ENCODE measurements at regions not wholly inside any gene's neighbourhood (a gene's known extent, or its start where the extent isn't known, plus 50 kb on each side); places are given as distances from the start of the nearest gene placed in this dataset.

DNA sequence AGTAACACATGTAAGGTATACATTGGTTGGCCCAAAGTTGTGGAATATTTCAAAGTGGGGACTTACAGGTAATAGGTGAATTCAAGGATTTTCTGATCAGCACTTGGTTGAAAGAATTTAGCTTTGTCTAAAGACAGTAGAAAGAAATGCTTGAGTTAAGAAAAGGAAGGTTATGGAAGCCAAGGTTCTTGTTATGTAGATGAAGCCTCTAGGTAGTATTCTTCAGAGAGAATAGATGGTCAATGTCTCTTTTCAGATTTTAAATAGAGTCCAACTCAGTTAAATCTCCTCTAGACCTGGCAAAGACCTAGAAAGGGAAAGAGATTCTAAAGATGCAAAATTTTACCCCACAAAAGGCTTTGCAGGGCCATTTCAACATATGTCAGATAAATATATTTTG, 157.4 kb downstream of the ANKRD30B start:
- no peaks in the 10 kb centered on the region for H3K36me3 ChIP-seq (ENCODE audit: insufficient read depth, low read length)
- H3F3A ChIP-seq (ENCODE audit: low read depth), result no peaks in the 10 kb centered on the region
- no peaks in the 10 kb centered on the region for H4K20me1 ChIP-seq (ENCODE audit: insufficient read depth, low read length, poor library complexity, severe bottlenecking)
- no peak overlapping the region for H3K4me2 ChIP-seq (ENCODE audit: low read depth, low read length, poor library complexity, severe bottlenecking)
- no peaks in the 10 kb centered on the region for H3K79me2 ChIP-seq (ENCODE audit: insufficient read depth, low read length)
- H3K27me3 ChIP-seq (ENCODE audit: insufficient read depth, low read length, poor library complexity, severe bottlenecking), result no peaks in the 10 kb centered on the region
- TF ChIP-seq, protein P1, sequence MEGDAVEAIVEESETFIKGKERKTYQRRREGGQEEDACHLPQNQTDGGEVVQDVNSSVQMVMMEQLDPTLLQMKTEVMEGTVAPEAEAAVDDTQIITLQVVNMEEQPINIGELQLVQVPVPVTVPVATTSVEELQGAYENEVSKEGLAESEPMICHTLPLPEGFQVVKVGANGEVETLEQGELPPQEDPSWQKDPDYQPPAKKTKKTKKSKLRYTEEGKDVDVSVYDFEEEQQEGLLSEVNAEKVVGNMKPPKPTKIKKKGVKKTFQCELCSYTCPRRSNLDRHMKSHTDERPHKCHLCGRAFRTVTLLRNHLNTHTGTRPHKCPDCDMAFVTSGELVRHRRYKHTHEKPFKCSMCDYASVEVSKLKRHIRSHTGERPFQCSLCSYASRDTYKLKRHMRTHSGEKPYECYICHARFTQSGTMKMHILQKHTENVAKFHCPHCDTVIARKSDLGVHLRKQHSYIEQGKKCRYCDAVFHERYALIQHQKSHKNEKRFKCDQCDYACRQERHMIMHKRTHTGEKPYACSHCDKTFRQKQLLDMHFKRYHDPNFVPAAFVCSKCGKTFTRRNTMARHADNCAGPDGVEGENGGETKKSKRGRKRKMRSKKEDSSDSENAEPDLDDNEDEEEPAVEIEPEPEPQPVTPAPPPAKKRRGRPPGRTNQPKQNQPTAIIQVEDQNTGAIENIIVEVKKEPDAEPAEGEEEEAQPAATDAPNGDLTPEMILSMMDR (conservative IDR thresholded peaks at IDR 0.05; ENCODE audit: low read length), result no peak
- no peak for TF ChIP-seq EZH2phosphoT487 (IDR thresholded peaks at IDR 0.05; ENCODE audit: borderline replicate concordance)
- no peak overlapping the region for H3K4me3 ChIP-seq (ENCODE audit: low read length, poor library complexity, severe bottlenecking)
- no peaks in the 10 kb centered on the region for H3K4me1 ChIP-seq (ENCODE audit: insufficient read depth, low read length, poor library complexity, severe bottlenecking)
- H3K9ac ChIP-seq (ENCODE audit: low read depth, low read length, poor library complexity, severe bottlenecking), result no peak overlapping the region
- H3K9me3 ChIP-seq (ENCODE audit: insufficient read depth, low read depth, low read length), result no peaks in the 10 kb centered on the region; the same call in 1 of the 2 replicates
- H2AFZ ChIP-seq (ENCODE audit: low read length), result no peak overlapping the region
- no peaks in the 10 kb centered on the region for H3K9me2 ChIP-seq (replicated peaks; ENCODE audit: low read depth, low read length)

DNA sequence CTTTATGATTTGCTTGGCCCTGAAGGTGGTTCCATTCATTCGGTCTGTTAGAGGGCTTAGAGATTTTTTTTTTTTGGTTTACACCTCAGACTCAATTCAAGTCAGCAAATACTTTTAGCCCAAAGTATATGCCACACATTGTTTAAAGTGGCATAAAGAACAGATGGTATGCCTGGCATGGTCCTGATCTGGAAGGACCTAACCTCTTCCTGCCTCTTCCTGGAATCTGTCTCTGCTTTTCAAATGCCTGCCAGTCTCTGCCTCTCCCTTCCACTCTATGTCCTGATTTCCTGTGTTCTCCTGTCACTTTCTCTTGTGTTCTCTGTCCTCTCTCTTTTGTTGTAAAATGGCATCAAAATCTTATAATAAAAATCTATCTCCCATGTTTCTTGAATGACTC, 158.0 kb downstream of the ANKRD30B start:
- Histone ChIP-seq H3K4me2 (ENCODE audit: low read depth, low read length, poor library complexity, severe bottlenecking) (no peak overlapping the region), H3K36me3 (ENCODE audit: insufficient read depth, low read length) (no peaks in the 10 kb centered on the region), H2AFZ (ENCODE audit: low read length) (no peak overlapping the region), H4K20me1 (ENCODE audit: insufficient read depth, low read length, poor library complexity, severe bottlenecking) (no peaks in the 10 kb centered on the region), H3K27me3 (ENCODE audit: insufficient read depth, low read length, poor library complexity, severe bottlenecking) (no peaks in the 10 kb centered on the region), H3K9me2 (replicated peaks; ENCODE audit: low read depth, low read length) (no peaks in the 10 kb centered on the region), H3K79me2 (ENCODE audit: insufficient read depth, low read length) (no peaks in the 10 kb centered on the region), H3F3A (ENCODE audit: low read depth) (no peaks in the 10 kb centered on the region), H3K9me3 (ENCODE audit: insufficient read depth, low read depth, low read length) (no peaks in the 10 kb centered on the region; the same call in 1 of the 2 replicates), H3K9ac (ENCODE audit: low read depth, low read length, poor library complexity, severe bottlenecking) (no peak overlapping the region), H3K4me1 (ENCODE audit: insufficient read depth, low read length, poor library complexity, severe bottlenecking) (no peaks in the 10 kb centered on the region), H3K4me3 (ENCODE audit: low read length, poor library complexity, severe bottlenecking) (no peak overlapping the region)
- no peak for TF ChIP-seq EZH2phosphoT487 (IDR thresholded peaks at IDR 0.05; ENCODE audit: borderline replicate concordance)
- TF ChIP-seq, protein P1 (conservative IDR thresholded peaks at IDR 0.05; ENCODE audit: low read length), result no peak

DNA sequence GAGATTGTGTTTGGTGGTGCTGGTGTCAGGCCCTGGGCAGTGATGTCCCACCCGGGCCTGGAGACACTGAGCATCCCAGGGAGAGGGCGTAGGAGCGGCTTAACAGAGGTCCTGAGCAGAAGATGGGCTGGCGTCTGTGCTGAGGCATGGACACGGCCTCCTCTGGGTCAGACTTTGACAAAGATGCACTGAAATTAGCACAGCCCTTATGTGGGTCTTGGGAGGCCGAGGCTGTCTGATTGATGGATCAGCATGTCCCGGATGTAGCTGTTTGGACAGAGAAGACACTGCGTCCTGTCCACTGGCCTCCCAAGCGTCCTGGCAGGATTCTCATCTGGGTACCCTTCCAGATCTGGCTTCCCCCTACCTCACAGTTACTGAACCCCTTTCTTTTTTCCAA, 159.4 kb downstream of the ANKRD30B start:
- no peaks in the 10 kb centered on the region; the same call in 1 of the 2 replicates for H3K9me3 ChIP-seq (ENCODE audit: insufficient read depth, low read depth, low read length)
- H3F3A ChIP-seq (ENCODE audit: low read depth), result no peaks in the 10 kb centered on the region
- TF ChIP-seq, protein P1 (conservative IDR thresholded peaks at IDR 0.05; ENCODE audit: low read length), result no peak
- no peak for TF ChIP-seq EZH2phosphoT487 (IDR thresholded peaks at IDR 0.05; ENCODE audit: borderline replicate concordance)
- H2AFZ ChIP-seq (ENCODE audit: low read length), result no peak overlapping the region
- no peak overlapping the region for H3K4me3 ChIP-seq (ENCODE audit: low read length, poor library complexity, severe bottlenecking)
- no peaks in the 10 kb centered on the region for H3K79me2 ChIP-seq (ENCODE audit: insufficient read depth, low read length)
- H3K9ac ChIP-seq (ENCODE audit: low read depth, low read length, poor library complexity, severe bottlenecking), result no peak overlapping the region
- no peaks in the 10 kb centered on the region for H3K27me3 ChIP-seq (ENCODE audit: insufficient read depth, low read length, poor library complexity, severe bottlenecking)
- no peaks in the 10 kb centered on the region for H3K36me3 ChIP-seq (ENCODE audit: insufficient read depth, low read length)
- no peaks in the 10 kb centered on the region for H4K20me1 ChIP-seq (ENCODE audit: insufficient read depth, low read length, poor library complexity, severe bottlenecking)
- no peaks in the 10 kb centered on the region for H3K9me2 ChIP-seq (replicated peaks; ENCODE audit: low read depth, low read length)
- H3K4me2 ChIP-seq (ENCODE audit: low read depth, low read length, poor library complexity, severe bottlenecking), result no peak overlapping the region
- no peaks in the 10 kb centered on the region for H3K4me1 ChIP-seq (ENCODE audit: insufficient read depth, low read length, poor library complexity, severe bottlenecking)

Data from Loucy (cell line).